RKO (cell line): ENCODE measurements at regions not wholly inside any gene's neighbourhood (a gene's known extent, or its start where the extent isn't known, plus 50 kb on each side); places are given as distances from the start of the nearest gene placed in this dataset.
A peak's percentile ranks its signal among the peaks of the same experiment; 100 is the strongest.
"Not testable (repeated sequence)": the region's sequence is repeated elsewhere in the genome, so short reads cannot be mapped to it uniquely, and the experiment has no call there.

Experiments used
- DNase-seq: peaks from one replicate; pipeline ENCODE4 v3.0.0-alpha.2; 2016; ENCODE audit warnings: low spot score

GRCh38 chr13:97520061-97520460 lies 86.1 kb downstream of the RAP2A start:
- DNase-seq, result no peak

GRCh38 chr13:97520866-97521265 lies 86.9 kb downstream of the RAP2A start:
- no peak for DNase-seq

- no peak for DNase-seq
Measured at GRCh38 chr13:97521726-97522125, 87.8 kb downstream of the RAP2A start.

GRCh38 chr13:97522243-97522642 lies 88.3 kb downstream of the RAP2A start:
- no peak for DNase-seq

- DNase-seq, result no peak
Measured at GRCh38 chr13:97526556-97526955, 92.6 kb downstream of the RAP2A start.

- DNase-seq, result no peak
Measured at GRCh38 chr13:97528518-97528917, 94.5 kb downstream of the RAP2A start.

GRCh38 chr13:97534540-97534939 lies 100.6 kb downstream of the RAP2A start:
- no peak for DNase-seq

GRCh38 chr13:97535614-97536013 lies 101.6 kb downstream of the RAP2A start:
- peak; percentile 46 for DNase-seq

GRCh38 chr13:97537110-97537509 lies 103.1 kb downstream of the RAP2A start:
- no peak for DNase-seq

GRCh38 chr13:97538203-97538602 lies 104.2 kb downstream of the RAP2A start:
- DNase-seq, result no peak

GRCh38 chr13:97539651-97540610 lies 106.0 kb downstream of the RAP2A start:
- peak; percentile 67 for DNase-seq

GRCh38 chr13:97540696-97541095 lies 106.7 kb downstream of the RAP2A start:
- DNase-seq, result no peak

- no peak for DNase-seq
Measured at GRCh38 chr13:97542102-97542685, 108.2 kb downstream of the RAP2A start.

GRCh38 chr13:97544031-97544765 lies 110.2 kb downstream of the RAP2A start:
- DNase-seq, result no peak

GRCh38 chr13:97544971-97545499 lies 111.1 kb downstream of the RAP2A start:
- DNase-seq, result not testable (repeated sequence)

- DNase-seq, result no peak
Measured at GRCh38 chr13:97548138-97548537, 114.2 kb downstream of the RAP2A start.

- DNase-seq, result no peak
Measured at GRCh38 chr13:97548711-97549110, 114.7 kb downstream of the RAP2A start.

GRCh38 chr13:97549201-97549600 lies 115.2 kb downstream of the RAP2A start:
- no peak for DNase-seq

GRCh38 chr13:97554496-97554895 lies 120.5 kb downstream of the RAP2A start:
- no peak for DNase-seq

GRCh38 chr13:97555034-97555433 lies 121.1 kb downstream of the RAP2A start:
- DNase-seq, result no peak

- no peak for DNase-seq
Measured at GRCh38 chr13:97559030-97559429, 125.1 kb downstream of the RAP2A start.

- DNase-seq, result no peak
Measured at GRCh38 chr13:97559981-97560380, 126.0 kb downstream of the RAP2A start.
